ENCODE measurements at regions not wholly inside any gene's neighbourhood (a gene's known extent, or its start where the extent isn't known, plus 50 kb on each side); places are given as distances from the start of the nearest gene placed in this dataset.

GRCh38 chr14:98085751-98086150 is 1186.2 kb downstream of the BCL11B start:
- no peak for DNase-seq

- no peak for DNase-seq
Observed at GRCh38 chr14:98093111-98093510, 1178.9 kb downstream of the BCL11B start.

- no peak for DNase-seq
Observed at GRCh38 chr14:98099527-98099926, 1172.5 kb downstream of the BCL11B start.

GRCh38 chr14:98101323-98101722 is 1170.7 kb downstream of the BCL11B start:
- no peak for DNase-seq

- DNase-seq, result no peak
Observed at GRCh38 chr14:98103705-98104104, 1168.3 kb downstream of the BCL11B start.

- no peak for DNase-seq
Observed at GRCh38 chr14:98109326-98109725, 1162.7 kb downstream of the BCL11B start.

GRCh38 chr14:98112194-98112780 is 1159.7 kb downstream of the BCL11B start:
- DNase-seq, result no peak

GRCh38 chr14:98114122-98114895 is 1157.7 kb downstream of the BCL11B start:
- DNase-seq, result no peak

- DNase-seq, result no peak
Observed at GRCh38 chr14:98114946-98115345, 1157.1 kb downstream of the BCL11B start.

- no peak for DNase-seq
Observed at GRCh38 chr14:98118749-98119148, 1153.2 kb downstream of the BCL11B start.

GRCh38 chr14:98119739-98120138 is 1152.3 kb downstream of the BCL11B start:
- DNase-seq, result no peak

- DNase-seq, result no peak
Observed at GRCh38 chr14:98120831-98121464, 1151.0 kb downstream of the BCL11B start.

GRCh38 chr14:98122527-98122926 is 1149.5 kb downstream of the BCL11B start:
- DNase-seq, result no peak

- DNase-seq, result no peak
Observed at GRCh38 chr14:98130691-98131090, 1141.3 kb downstream of the BCL11B start.

GRCh38 chr14:98131406-98131805 is 1140.6 kb downstream of the BCL11B start:
- DNase-seq, result no peak

- no peak for DNase-seq
Observed at GRCh38 chr14:98133806-98134205, 1138.2 kb downstream of the BCL11B start.

GRCh38 chr14:98136012-98136789 is 1135.8 kb downstream of the BCL11B start:
- DNase-seq, result no peak

- no peak for DNase-seq
Observed at GRCh38 chr14:98137131-98138025, 1134.6 kb downstream of the BCL11B start.

- DNase-seq, result peak; percentile 24
Observed at GRCh38 chr14:98138666-98139065, 1133.3 kb downstream of the BCL11B start.

GRCh38 chr14:98140862-98141530 is 1131.0 kb downstream of the BCL11B start:
- no peak for DNase-seq

GRCh38 chr14:98143566-98143965 is 1128.4 kb downstream of the BCL11B start:
- DNase-seq, result no peak

GRCh38 chr14:98144964-98145363 is 1127.0 kb downstream of the BCL11B start:
- DNase-seq, result no peak
